ENCODE measurements at regions not wholly inside any gene's neighbourhood (a gene's known extent, or its start where the extent isn't known, plus 50 kb on each side); places are given as distances from the start of the nearest gene placed in this dataset.

GRCh38 chr2:123051136-123051535 is 974.0 kb upstream of the CNTNAP5 start:
- DNase-seq, result no peak

GRCh38 chr2:123061534-123061933 is 963.6 kb upstream of the CNTNAP5 start:
- DNase-seq, result no peak

GRCh38 chr2:123073371-123073770 is 951.7 kb upstream of the CNTNAP5 start:
- DNase-seq, result no peak

GRCh38 chr2:123073956-123074355 is 951.1 kb upstream of the CNTNAP5 start:
- DNase-seq, result no peak

GRCh38 chr2:123077101-123077500 is 948.0 kb upstream of the CNTNAP5 start:
- no peak for DNase-seq

- no peak for DNase-seq
Measured at GRCh38 chr2:123080331-123080730, 944.8 kb upstream of the CNTNAP5 start.

- no peak for DNase-seq
Measured at GRCh38 chr2:123085484-123085883, 939.6 kb upstream of the CNTNAP5 start.

- DNase-seq, result no peak
Measured at GRCh38 chr2:123086613-123087385, 938.3 kb upstream of the CNTNAP5 start.

- DNase-seq, result no peak
Measured at GRCh38 chr2:123091471-123091870, 933.6 kb upstream of the CNTNAP5 start.

GRCh38 chr2:123093199-123093598 is 931.9 kb upstream of the CNTNAP5 start:
- no peak for DNase-seq

GRCh38 chr2:123095219-123095835 is 929.8 kb upstream of the CNTNAP5 start:
- no peak for DNase-seq

GRCh38 chr2:123098619-123099018 is 926.5 kb upstream of the CNTNAP5 start:
- DNase-seq, result no peak

- no peak for DNase-seq
Measured at GRCh38 chr2:123101434-123101833, 923.7 kb upstream of the CNTNAP5 start.

GRCh38 chr2:123103902-123104301 is 921.2 kb upstream of the CNTNAP5 start:
- DNase-seq, result no peak

GRCh38 chr2:123116595-123116994 is 908.5 kb upstream of the CNTNAP5 start:
- no peak for DNase-seq

- peak in 4 of 56 donors; percentile 1 to 26 (median 2) for DNase-seq
Measured at GRCh38 chr2:123127236-123127635, 897.9 kb upstream of the CNTNAP5 start.

GRCh38 chr2:123128951-123129350 is 896.1 kb upstream of the CNTNAP5 start:
- no peak for DNase-seq

GRCh38 chr2:123136419-123136818 is 888.7 kb upstream of the CNTNAP5 start:
- DNase-seq, result no peak

GRCh38 chr2:123144082-123144481 is 881.0 kb upstream of the CNTNAP5 start:
- DNase-seq, result no peak

GRCh38 chr2:123153041-123153440 is 872.0 kb upstream of the CNTNAP5 start:
- DNase-seq, result no peak

- DNase-seq, result no peak
Measured at GRCh38 chr2:123154195-123154594, 870.9 kb upstream of the CNTNAP5 start.

- no peak for DNase-seq
Measured at GRCh38 chr2:123157016-123157415, 868.1 kb upstream of the CNTNAP5 start.

GRCh38 chr2:123162400-123163016 is 862.6 kb upstream of the CNTNAP5 start:
- no peak for DNase-seq
